HepG2 (cell line): ENCODE measurements at regions not wholly inside any gene's neighbourhood (a gene's known extent, or its start where the extent isn't known, plus 50 kb on each side); places are given as distances from the start of the nearest gene placed in this dataset.

Experiments
- ATAC-seq: fragments of 200-7000 bp; cut with Tn5 transposase; 3 replicates; pipeline ENCODE4 v1.9.1; 2020; ENCODE audit warnings: mild to moderate bottlenecking, moderate library complexity
- BruUV-seq: library from RNA; stranded (reverse); fragments of 400-500 nt; replicated peaks from 2 replicates; lab custom pipeline; 2021; lab: Mats Ljungman, UMichigan
- CTCF ChIA-PET: fragments of 300-600 bp; formaldehyde crosslinking; extraction: SDS; loops from one replicate; lab custom pipeline; 2021; ENCODE audit warnings: low total read pairs, inconsistent platforms, low intra/inter-chr PET ratio; lab: Yijun Ruan, JAX
- POLR2A ChIA-PET: fragments of 350-600 bp; sonication (Branson Sonifier 250); formaldehyde crosslinking; loops from one replicate; lab custom pipeline; 2020; ENCODE audit warnings: antibody characterized with exemption, inconsistent platforms; lab: Yijun Ruan, JAX
- DNase-seq: peaks from one replicate; pipeline ENCODE4 v3.0.0-alpha.2; 2015; ENCODE audit warnings: low spot score
- FAIRE-seq: peaks from 3 replicates; lab custom pipeline; 2011; peaks lifted over from hg19 to GRCh38; lab: Jason Lieb, UNC
- H2AFZ ChIP-seq: one replicate; pipeline ENCODE4 v1.6.1; 2011; ENCODE audit warnings: low read length, inconsistent platforms
- H3K27ac ChIP-seq: fragments of 300-600 bp; 3 replicates; pipeline ENCODE4 v1.8.0; 2011; ENCODE audit warnings: mixed run types, mild to moderate bottlenecking, mixed read lengths, low read length, inconsistent platforms; ENCODE audit not compliant: insufficient read depth; ENCODE audit errors: extremely low read length
- H3K27me3 ChIP-seq, 2 experiments: fragments of 200-600 bp in 1 of 2; 2 replicates in 1 of 2; 3 replicates in 1 of 2; pipeline versions ENCODE4 v1.6.0 to v1.8.0; 2011; ENCODE audit warnings: low read length in 2 of 2, mild to moderate bottlenecking in 2 of 2, moderate library complexity in 2 of 2, inconsistent platforms in 1 of 2; ENCODE audit not compliant: insufficient read depth in 2 of 2, control insufficient read depth in 1 of 2
- H3K36me3 ChIP-seq, 2 experiments: fragments of 200-600 bp in 1 of 2; replicated peaks in 1 of 2; 2 replicates in 1 of 2; 3 replicates in 1 of 2; pipeline versions ENCODE4 v1.5.1 to v1.8.0; 2011; ENCODE audit warnings: low read length in 2 of 2, inconsistent platforms in 1 of 2; ENCODE audit not compliant: insufficient read depth in 2 of 2, control insufficient read depth in 1 of 2
- H3K4me1 ChIP-seq: 2 replicates; pipeline ENCODE4 v1.5.1; 2012; ENCODE audit warnings: low read length, inconsistent platforms; ENCODE audit not compliant: insufficient read depth
- H3K4me2 ChIP-seq: 2 replicates; pipeline ENCODE4 v1.6.0; 2011; ENCODE audit warnings: low read depth, low read length, inconsistent platforms
- H3K4me3 ChIP-seq, 3 experiments: fragments of 200-600 bp in 1 of 3; sonication (generic), shearing (Covaris generic) in 1 of 3; replicated peaks in 1 of 3; 2 replicates each; pipeline ENCODE4 v1.5.1; 2011 to 2016; ENCODE audit warnings: low read length in 3 of 3, inconsistent platforms in 2 of 3, low read depth in 2 of 3, mild to moderate bottlenecking in 2 of 3, control low read depth in 1 of 3, mixed read lengths in 1 of 3; ENCODE audit not compliant: insufficient read depth in 1 of 3
- H3K79me2 ChIP-seq: one replicate; pipeline ENCODE4 v1.6.1; 2011; ENCODE audit warnings: low read length, inconsistent platforms; ENCODE audit not compliant: insufficient read depth
- H3K9ac ChIP-seq: 2 replicates; pipeline ENCODE4 v1.6.0; 2011; ENCODE audit warnings: mild to moderate bottlenecking, low read depth, low read length, inconsistent platforms; ENCODE audit not compliant: insufficient read depth
- H3K9me3 ChIP-seq: 2 replicates; pipeline ENCODE4 v1.5.1; 2012; ENCODE audit warnings: mild to moderate bottlenecking, low read length
- H4K20me1 ChIP-seq: 2 replicates; pipeline ENCODE4 v1.6.0; 2011; ENCODE audit warnings: inconsistent platforms, mild to moderate bottlenecking, low read length, moderate library complexity; ENCODE audit not compliant: insufficient read depth
- MEIS2 ChIP-seq: sonication (generic); formaldehyde crosslinking; IDR thresholded peaks from 2 replicates; pipeline ENCODE4 v1.9.0; 2021; ENCODE audit warnings: mild to moderate bottlenecking, missing genetic modification reagents
- SAP130 ChIP-seq: IDR thresholded peaks from 2 replicates; pipeline ENCODE4 v1.6.1; 2016; ENCODE audit warnings: low read depth
- ZFAT ChIP-seq: sonication (generic); formaldehyde crosslinking; conservative IDR thresholded peaks from 2 replicates; pipeline ENCODE4 v1.8.1; 2023; ENCODE audit warnings: missing genetic modification reagents, inconsistent platforms
- ZNF446 ChIP-seq: sonication (generic); formaldehyde crosslinking; IDR thresholded peaks from 2 replicates; pipeline ENCODE4 v1.5.0; 2020; ENCODE audit warnings: mild to moderate bottlenecking, missing genetic modification reagents
- ZNF549 ChIP-seq: sonication (generic); formaldehyde crosslinking; IDR thresholded peaks from 2 replicates; pipeline ENCODE4 v1.5.0; 2020; ENCODE audit warnings: missing genetic modification reagents
- ZNF557 ChIP-seq: sonication (generic); formaldehyde crosslinking; IDR thresholded peaks from 2 replicates; pipeline ENCODE4 v1.4.0; 2020; ENCODE audit warnings: missing genetic modification reagents
- WGBS: methylation state at CpG from one replicate; pipeline ENCODE4 v1.1.6; 2017; ENCODE audit warnings: low lambda C conversion rate; 5-methylcytosine and 5-hydroxymethylcytosine counted together
- in situ Hi-C: cut with HindIII; loops from 2 replicates; pipeline ENCODE4 v1.10.0; 2017; ENCODE audit warnings: low pct_unique_long_range_greater_than_20kb; ENCODE audit not compliant: extremely low pct_ligation_motif_present
- intact Hi-C: fragments of 100-400 bp; cut with micrococcal nuclease; formaldehyde crosslinking; loops from one replicate; pipeline ENCODE4 v1.10.0; 2022; ENCODE audit not compliant: unreplicated experiment
- TF ChIP-seq, protein P1 (sequence below), 2 experiments: fragments of 450-650 bp in 1 of 2; sonication (generic) in 1 of 2; formaldehyde crosslinking in 1 of 2; IDR thresholded peaks; 2 replicates each; pipeline versions ENCODE4 v1.6.1 to v1.8.0; 2016 to 2022; ENCODE audit warnings: antibody characterized with exemption in 1 of 2, mild to moderate bottlenecking in 1 of 2, missing genetic modification reagents in 1 of 2
- TF ChIP-seq, protein P2 (sequence below): sonication (generic); formaldehyde crosslinking; IDR thresholded peaks from 2 replicates; pipeline ENCODE4 v1.4.0; 2020; ENCODE audit warnings: missing genetic modification reagents

DNA sequence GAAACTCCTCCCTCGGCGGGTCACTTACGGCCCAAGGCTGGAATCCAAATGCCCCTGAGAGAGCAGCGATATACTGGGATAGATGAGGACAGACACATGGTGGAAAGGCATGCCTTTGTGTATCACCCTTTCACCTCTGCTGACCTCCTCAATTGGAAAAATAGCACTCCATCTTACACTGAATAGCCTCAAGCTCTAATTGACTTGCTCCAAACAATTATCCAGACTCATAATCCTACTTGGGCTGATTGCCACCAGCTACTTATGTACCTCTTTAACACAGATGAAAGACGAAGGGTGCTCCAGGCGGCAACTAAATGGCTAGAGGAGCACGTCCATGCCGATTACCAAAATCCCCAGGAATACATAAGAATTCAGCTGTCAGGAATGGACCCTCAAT is 1142.2 kb downstream of the ARAP2 start:
- FAIRE-seq (no peak), ATAC-seq (no peak), DNase-seq (no peak)
- intact Hi-C loops (no loop called here), in situ Hi-C loops (no loop called here)
- H3K79me2 ChIP-seq: no peaks in the 10 kb centered on the region
- H3K27me3 ChIP-seq: no peaks in the 10 kb centered on the region; a peak in 1 of 5 replicates
- no peaks in the 10 kb centered on the region for H3K4me1 ChIP-seq
- CTCF ChIA-PET: no interaction called here
- H2AFZ ChIP-seq: no peak overlapping the region
- no peaks in the 10 kb centered on the region for H3K9me3 ChIP-seq
- BruUV-seq: no TSS peak
- no peak overlapping the region for H3K4me3 ChIP-seq
- no peak overlapping the region for H3K27ac ChIP-seq
- no peaks in the 10 kb centered on the region for H4K20me1 ChIP-seq
- H3K9ac ChIP-seq: no peak overlapping the region
- WGBS: 55% methylated on average over 8 of the region's 8 CpGs
- H3K4me2 ChIP-seq: no peak overlapping the region
- POLR2A ChIA-PET: no interaction called here
- no peaks in the 10 kb centered on the region for H3K36me3 ChIP-seq
- TF ChIP-seq SAP130 (CRISPR knock-in tag) (no peak), ZNF446 (CRISPR knock-in tag) (no peak), ZNF549 (no peak), ZNF557 (CRISPR knock-in tag) (no peak), MEIS2 (CRISPR knock-in tag) (no peak), ZFAT (CRISPR knock-in tag) (no peak)
- TF ChIP-seq, protein P1, sequence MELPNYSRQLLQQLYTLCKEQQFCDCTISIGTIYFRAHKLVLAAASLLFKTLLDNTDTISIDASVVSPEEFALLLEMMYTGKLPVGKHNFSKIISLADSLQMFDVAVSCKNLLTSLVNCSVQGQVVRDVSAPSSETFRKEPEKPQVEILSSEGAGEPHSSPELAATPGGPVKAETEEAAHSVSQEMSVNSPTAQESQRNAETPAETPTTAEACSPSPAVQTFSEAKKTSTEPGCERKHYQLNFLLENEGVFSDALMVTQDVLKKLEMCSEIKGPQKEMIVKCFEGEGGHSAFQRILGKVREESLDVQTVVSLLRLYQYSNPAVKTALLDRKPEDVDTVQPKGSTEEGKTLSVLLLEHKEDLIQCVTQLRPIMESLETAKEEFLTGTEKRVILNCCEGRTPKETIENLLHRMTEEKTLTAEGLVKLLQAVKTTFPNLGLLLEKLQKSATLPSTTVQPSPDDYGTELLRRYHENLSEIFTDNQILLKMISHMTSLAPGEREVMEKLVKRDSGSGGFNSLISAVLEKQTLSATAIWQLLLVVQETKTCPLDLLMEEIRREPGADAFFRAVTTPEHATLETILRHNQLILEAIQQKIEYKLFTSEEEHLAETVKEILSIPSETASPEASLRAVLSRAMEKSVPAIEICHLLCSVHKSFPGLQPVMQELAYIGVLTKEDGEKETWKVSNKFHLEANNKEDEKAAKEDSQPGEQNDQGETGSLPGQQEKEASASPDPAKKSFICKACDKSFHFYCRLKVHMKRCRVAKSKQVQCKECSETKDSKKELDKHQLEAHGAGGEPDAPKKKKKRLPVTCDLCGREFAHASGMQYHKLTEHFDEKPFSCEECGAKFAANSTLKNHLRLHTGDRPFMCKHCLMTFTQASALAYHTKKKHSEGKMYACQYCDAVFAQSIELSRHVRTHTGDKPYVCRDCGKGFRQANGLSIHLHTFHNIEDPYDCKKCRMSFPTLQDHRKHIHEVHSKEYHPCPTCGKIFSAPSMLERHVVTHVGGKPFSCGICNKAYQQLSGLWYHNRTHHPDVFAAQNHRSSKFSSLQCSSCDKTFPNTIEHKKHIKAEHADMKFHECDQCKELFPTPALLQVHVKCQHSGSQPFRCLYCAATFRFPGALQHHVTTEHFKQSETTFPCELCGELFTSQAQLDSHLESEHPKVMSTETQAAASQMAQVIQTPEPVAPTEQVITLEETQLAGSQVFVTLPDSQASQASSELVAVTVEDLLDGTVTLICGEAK (IDR thresholded peaks at IDR 0.05): no peak
- TF ChIP-seq, protein P1 (CRISPR knock-in tag; IDR thresholded peaks at IDR 0.05): no peak
- TF ChIP-seq, protein P2, sequence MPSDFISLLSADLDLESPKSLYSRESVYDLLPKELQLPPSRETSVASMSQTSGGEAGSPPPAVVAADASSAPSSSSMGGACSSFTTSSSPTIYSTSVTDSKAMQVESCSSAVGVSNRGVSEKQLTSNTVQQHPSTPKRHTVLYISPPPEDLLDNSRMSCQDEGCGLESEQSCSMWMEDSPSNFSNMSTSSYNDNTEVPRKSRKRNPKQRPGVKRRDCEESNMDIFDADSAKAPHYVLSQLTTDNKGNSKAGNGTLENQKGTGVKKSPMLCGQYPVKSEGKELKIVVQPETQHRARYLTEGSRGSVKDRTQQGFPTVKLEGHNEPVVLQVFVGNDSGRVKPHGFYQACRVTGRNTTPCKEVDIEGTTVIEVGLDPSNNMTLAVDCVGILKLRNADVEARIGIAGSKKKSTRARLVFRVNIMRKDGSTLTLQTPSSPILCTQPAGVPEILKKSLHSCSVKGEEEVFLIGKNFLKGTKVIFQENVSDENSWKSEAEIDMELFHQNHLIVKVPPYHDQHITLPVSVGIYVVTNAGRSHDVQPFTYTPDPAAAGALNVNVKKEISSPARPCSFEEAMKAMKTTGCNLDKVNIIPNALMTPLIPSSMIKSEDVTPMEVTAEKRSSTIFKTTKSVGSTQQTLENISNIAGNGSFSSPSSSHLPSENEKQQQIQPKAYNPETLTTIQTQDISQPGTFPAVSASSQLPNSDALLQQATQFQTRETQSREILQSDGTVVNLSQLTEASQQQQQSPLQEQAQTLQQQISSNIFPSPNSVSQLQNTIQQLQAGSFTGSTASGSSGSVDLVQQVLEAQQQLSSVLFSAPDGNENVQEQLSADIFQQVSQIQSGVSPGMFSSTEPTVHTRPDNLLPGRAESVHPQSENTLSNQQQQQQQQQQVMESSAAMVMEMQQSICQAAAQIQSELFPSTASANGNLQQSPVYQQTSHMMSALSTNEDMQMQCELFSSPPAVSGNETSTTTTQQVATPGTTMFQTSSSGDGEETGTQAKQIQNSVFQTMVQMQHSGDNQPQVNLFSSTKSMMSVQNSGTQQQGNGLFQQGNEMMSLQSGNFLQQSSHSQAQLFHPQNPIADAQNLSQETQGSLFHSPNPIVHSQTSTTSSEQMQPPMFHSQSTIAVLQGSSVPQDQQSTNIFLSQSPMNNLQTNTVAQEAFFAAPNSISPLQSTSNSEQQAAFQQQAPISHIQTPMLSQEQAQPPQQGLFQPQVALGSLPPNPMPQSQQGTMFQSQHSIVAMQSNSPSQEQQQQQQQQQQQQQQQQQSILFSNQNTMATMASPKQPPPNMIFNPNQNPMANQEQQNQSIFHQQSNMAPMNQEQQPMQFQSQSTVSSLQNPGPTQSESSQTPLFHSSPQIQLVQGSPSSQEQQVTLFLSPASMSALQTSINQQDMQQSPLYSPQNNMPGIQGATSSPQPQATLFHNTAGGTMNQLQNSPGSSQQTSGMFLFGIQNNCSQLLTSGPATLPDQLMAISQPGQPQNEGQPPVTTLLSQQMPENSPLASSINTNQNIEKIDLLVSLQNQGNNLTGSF: no peak
